B cell (primary cell): ENCODE measurements at regions not wholly inside any gene's neighbourhood (a gene's known extent, or its start where the extent isn't known, plus 50 kb on each side); places are given as distances from the start of the nearest gene placed in this dataset.

Source experiments
- ATAC-seq: fragments of 200-7000 bp; cut with Tn5 transposase; one replicate; pipeline ENCODE4 v1.10.0; 2021; ENCODE audit warnings: low read depth, mild to moderate bottlenecking, moderate number of reproducible peaks, moderate library complexity
- CTCF ChIA-PET: fragments of 350-600 bp; sonication (Branson Sonifier 250); formaldehyde crosslinking; loops from one replicate; lab custom pipeline; 2021; ENCODE audit warnings: antibody characterized with exemption, inconsistent platforms; lab: Charles Lee
- POLR2A ChIA-PET: fragments of 350-600 bp; sonication (Branson Sonifier 250); formaldehyde crosslinking; loops from one replicate; lab custom pipeline; 2021; ENCODE audit warnings: antibody characterized with exemption; lab: Charles Lee
- DNase-seq: peaks from one replicate; pipeline ENCODE4 v3.0.0; 2013
- H2AFZ ChIP-seq: 2 replicates; pipeline ENCODE4 v1.6.1; 2012; ENCODE audit warnings: mild to moderate bottlenecking, low read depth, low read length; ENCODE audit not compliant: insufficient read depth, poor library complexity, severe bottlenecking
- H3K27ac ChIP-seq, 2 donors: 1 replicate in 1 of 2; 2 replicates in 1 of 2; pipeline ENCODE4 v1.5.1; 2012 to 2013; ENCODE audit warnings: low read length in 2 of 2, mild to moderate bottlenecking in 2 of 2, moderate library complexity in 1 of 2
- H3K27me3 ChIP-seq, 4 experiments: fragments of 200-600 bp in 1 of 4; sonication (generic) in 1 of 4; replicated peaks in 1 of 4; 1 replicate in 2 of 4; 2 replicates in 2 of 4; pipeline versions ENCODE4 v1.6.1 to v1.7.0; 2013 to 2016; ENCODE audit warnings: low read length in 3 of 4, mild to moderate bottlenecking in 2 of 4, mixed read lengths in 1 of 4, moderate library complexity in 1 of 4; ENCODE audit not compliant: insufficient read depth in 4 of 4, control insufficient read depth in 3 of 4; ENCODE audit errors: control extremely low read depth in 1 of 4
- H3K36me3 ChIP-seq, 2 experiments: replicated peaks in 1 of 2; 1 replicate in 1 of 2; 2 replicates in 1 of 2; pipeline versions ENCODE4 v1.6.1 to v1.7.1; 2013; ENCODE audit warnings: low read length in 1 of 2; ENCODE audit not compliant: insufficient read depth in 2 of 2, control insufficient read depth in 1 of 2; ENCODE audit errors: control extremely low read depth in 1 of 2, extremely low read depth in 1 of 2
- H3K4me1 ChIP-seq, 2 donors: fragments of 200-600 bp in 1 of 2; sonication (generic) in 1 of 2; 1 replicate in 1 of 2; 2 replicates in 1 of 2; pipeline versions ENCODE4 v1.5.1 to v1.6.1; 2013 to 2017; ENCODE audit warnings: low read length in 2 of 2; ENCODE audit not compliant: control insufficient read depth in 2 of 2, insufficient read depth in 2 of 2
- H3K4me2 ChIP-seq: replicated peaks from 2 replicates; pipeline ENCODE3; 2012; ENCODE audit warnings: mild to moderate bottlenecking, low read depth, low read length; ENCODE audit not compliant: poor library complexity, severe bottlenecking
- H3K4me3 ChIP-seq, 5 experiments: fragments of 200-600 bp in 1 of 5; sonication (generic) in 1 of 5; 1 replicate in 3 of 5; 2 replicates in 2 of 5; pipeline versions ENCODE4 v1.5.1 to v1.7.0; 2011 to 2016; ENCODE audit warnings: low read length in 4 of 5, mild to moderate bottlenecking in 4 of 5, low read depth in 2 of 5, control low read depth in 1 of 5, moderate library complexity in 1 of 5; ENCODE audit not compliant: insufficient read depth in 1 of 5; ENCODE audit errors: control extremely low read depth in 1 of 5, extremely low read depth in 1 of 5
- H3K79me2 ChIP-seq: fragments of 200-600 bp; sonication (generic); one replicate; pipeline ENCODE4 v1.6.0; 2016; ENCODE audit warnings: low read length; ENCODE audit not compliant: control insufficient read depth, insufficient read depth
- H3K9ac ChIP-seq: fragments of 200-600 bp; sonication (generic); 2 replicates; pipeline ENCODE4 v1.6.1; 2017; ENCODE audit warnings: mild to moderate bottlenecking, low read length, moderate library complexity
- H3K9me3 ChIP-seq, 3 donors: one replicate each; pipeline versions ENCODE4 v1.6.1 to v1.7.1; 2013; ENCODE audit warnings: low read length in 2 of 3; ENCODE audit not compliant: control insufficient read depth in 2 of 3, insufficient read depth in 1 of 3; ENCODE audit errors: control extremely low read depth in 1 of 3
- H4K20me1 ChIP-seq: 2 replicates; pipeline ENCODE4 v1.6.0; 2012; ENCODE audit warnings: mild to moderate bottlenecking, low read length; ENCODE audit not compliant: insufficient read depth, control insufficient read depth, poor library complexity, severe bottlenecking
- H3K27ac Mint-ChIP-seq: one replicate; pipeline ENCODE4 v1.8.0; 2021; ENCODE audit warnings: mixed read lengths
- H3K27me3 Mint-ChIP-seq: one replicate; pipeline ENCODE4 v1.8.0; 2021; ENCODE audit warnings: mixed read lengths
- H3K4me1 Mint-ChIP-seq: one replicate; pipeline ENCODE4 v1.8.0; 2021; ENCODE audit warnings: mixed read lengths
- H3K4me3 Mint-ChIP-seq: one replicate; pipeline ENCODE4 v1.8.0; 2021; ENCODE audit warnings: mixed read lengths
- H3K9me3 Mint-ChIP-seq: one replicate; pipeline ENCODE4 v1.8.0; 2022; ENCODE audit warnings: mixed read lengths; ENCODE audit not compliant: insufficient read depth
- CTCF ChIP-seq: fragments of 200-600 bp; IDR thresholded peaks from one replicate; pipeline ENCODE4 v1.8.0; 2022; ENCODE audit warnings: antibody characterized with exemption, mild to moderate bottlenecking
- EZH2 ChIP-seq: IDR thresholded peaks from 2 replicates; pipeline ENCODE4 v1.6.1; 2012; ENCODE audit warnings: borderline replicate concordance, low read depth, mild to moderate bottlenecking, moderate library complexity, low read length; ENCODE audit not compliant: insufficient read depth, poor library complexity, severe bottlenecking
- WGBS: methylation state at CpG from one replicate; pipeline ENCODE4 v1.1.5; 2013; ENCODE audit warnings: missing lambda C conversion rate; ENCODE audit not compliant: insufficient coverage; 5-methylcytosine and 5-hydroxymethylcytosine counted together
- intact Hi-C: fragments of 100-400 bp; cut with micrococcal nuclease; formaldehyde crosslinking; loops from one replicate; pipeline ENCODE4 v1.10.0; 2022

GRCh38 chr2:212913640-212914306, 237.6 kb downstream of the IKZF2 start:
- no peak overlapping the region for H3K4me3 Mint-ChIP-seq
- H3K27me3 ChIP-seq = no peaks in the 10 kb centered on the region
- no peak overlapping the region for H3K27ac ChIP-seq
- intact Hi-C loops = no loop called here
- TF ChIP-seq EZH2 = no peak
- TF ChIP-seq CTCF = no peak
- H3K27me3 Mint-ChIP-seq = peaks cover 3% of the 10 kb centered on the region
- H3K9me3 Mint-ChIP-seq = no peaks in the 10 kb centered on the region
- H3K27ac Mint-ChIP-seq = no peak overlapping the region
- H2AFZ ChIP-seq = no peak overlapping the region
- no CpG with 5 or more reads among the region's 6 CpGs for WGBS
- H3K4me2 ChIP-seq = no peak overlapping the region
- H4K20me1 ChIP-seq = no peaks in the 10 kb centered on the region
- H3K79me2 ChIP-seq = no peaks in the 10 kb centered on the region
- ATAC-seq (no peak), DNase-seq (no peak)
- H3K9me3 ChIP-seq = no peaks in the 10 kb centered on the region
- CTCF ChIA-PET = no interaction called here
- peaks cover 7% of the 10 kb centered on the region for H3K4me1 Mint-ChIP-seq
- no peaks in the 10 kb centered on the region for H3K36me3 ChIP-seq
- H3K9ac ChIP-seq = no peak overlapping the region
- peaks cover 4 to 5% of the 10 kb centered on the region in 2 donors for H3K4me1 ChIP-seq
- POLR2A ChIA-PET = no interaction called here
- H3K4me3 ChIP-seq = no peak overlapping the region

GRCh38 chr2:212912445-212913103, 238.8 kb downstream of the IKZF2 start:
- Mint-ChIP-seq H3K9me3 (no peaks in the 10 kb centered on the region), H3K27ac (no peak overlapping the region), H3K4me3 (no peak overlapping the region), H3K27me3 (peaks cover 3% of the 10 kb centered on the region), H3K4me1 (peaks cover 7% of the 10 kb centered on the region)
- ChIA-PET CTCF (no interaction called here), POLR2A (no interaction called here)
- H3K27ac ChIP-seq = no peak overlapping the region
- no peak for ATAC-seq
- no peak for DNase-seq
- H3K9me3 ChIP-seq = no peaks in the 10 kb centered on the region
- H3K27me3 ChIP-seq = no peaks in the 10 kb centered on the region
- no peak for TF ChIP-seq CTCF
- no peak for TF ChIP-seq EZH2
- no peak overlapping the region for H2AFZ ChIP-seq
- peaks cover 4 to 5% of the 10 kb centered on the region in 2 donors for H3K4me1 ChIP-seq
- intact Hi-C loops = no loop called here
- H3K4me3 ChIP-seq = no peak overlapping the region
- H3K79me2 ChIP-seq = no peaks in the 10 kb centered on the region
- no peak overlapping the region for H3K4me2 ChIP-seq
- no peaks in the 10 kb centered on the region for H3K36me3 ChIP-seq
- 94% methylated on average over 2 of the region's 7 CpGs for WGBS
- H3K9ac ChIP-seq = no peak overlapping the region
- H4K20me1 ChIP-seq = no peaks in the 10 kb centered on the region
